Left kidney (tissue), 1 donor: ENCODE measurements at regions not wholly inside any gene's neighbourhood (a gene's known extent, or its start where the extent isn't known, plus 50 kb on each side); places are given as distances from the start of the nearest gene placed in this dataset.
"Not testable (repeated sequence)": the region's sequence is repeated elsewhere in the genome, so short reads cannot be mapped to it uniquely, and the experiment has no call there.

Experiments used
- DNase-seq: peaks from one replicate; pipeline ENCODE4 v3.0.0-alpha.2; 2013

GRCh38 chr6:156688620-156688971 is 88.6 kb upstream of the ARID1B start:
- DNase-seq: no peak

GRCh38 chr6:156687789-156688619 is 89.2 kb upstream of the ARID1B start:
- DNase-seq: peak; percentile 73

GRCh38 chr6:156686995-156687788 is 90.0 kb upstream of the ARID1B start:
- DNase-seq: peak; percentile 87

GRCh38 chr6:156686301-156686994 is 90.7 kb upstream of the ARID1B start:
- DNase-seq: peak; percentile 84

GRCh38 chr6:156685823-156686222 is 91.4 kb upstream of the ARID1B start:
- no peak for DNase-seq

- no peak for DNase-seq
These were observed 93.4 kb upstream of the ARID1B start for GRCh38 chr6:156683821-156684220.

- no peak for DNase-seq
These were observed 100.5 kb upstream of the ARID1B start for GRCh38 chr6:156676721-156677120.

GRCh38 chr6:156674197-156674596 is 103.0 kb upstream of the ARID1B start:
- no peak for DNase-seq

- not testable (repeated sequence) for DNase-seq
These were observed 107.1 kb upstream of the ARID1B start for GRCh38 chr6:156670097-156670496.

GRCh38 chr6:156662025-156662445 is 115.1 kb upstream of the ARID1B start:
- no peak for DNase-seq

- DNase-seq: no peak
These were observed 116.8 kb upstream of the ARID1B start for GRCh38 chr6:156660389-156660788.

- DNase-seq: no peak
These were observed 117.4 kb upstream of the ARID1B start for GRCh38 chr6:156659822-156660198.

GRCh38 chr6:156658966-156659821 is 118.0 kb upstream of the ARID1B start:
- no peak for DNase-seq

GRCh38 chr6:156658186-156658965 is 118.8 kb upstream of the ARID1B start:
- DNase-seq: peak; percentile 52

- DNase-seq: no peak
These were observed 119.9 kb upstream of the ARID1B start for GRCh38 chr6:156657296-156657695.

GRCh38 chr6:156654919-156655918 is 122.0 kb upstream of the ARID1B start:
- no peak for DNase-seq

GRCh38 chr6:156652231-156652750 is 124.9 kb upstream of the ARID1B start:
- DNase-seq: no peak

- DNase-seq: no peak
These were observed 125.7 kb upstream of the ARID1B start for GRCh38 chr6:156651486-156651885.

GRCh38 chr6:156650896-156651390 is 126.2 kb upstream of the ARID1B start:
- no peak for DNase-seq
